Epithelial cell of proximal tubule (primary cell): ENCODE measurements at regions not wholly inside any gene's neighbourhood (a gene's known extent, or its start where the extent isn't known, plus 50 kb on each side); places are given as distances from the start of the nearest gene placed in this dataset.

Source experiments
- DNase-seq: peaks from one replicate; pipeline ENCODE4 v3.0.0-alpha.2; 2011; ENCODE audit warnings: low read depth
- H3K4me3 ChIP-seq: 2 replicates; pipeline ENCODE4 v1.5.1; 2011; ENCODE audit warnings: low read depth, mild to moderate bottlenecking, low read length
- CTCF ChIP-seq: conservative IDR thresholded peaks from 2 replicates; pipeline ENCODE4 v1.5.1; 2012; ENCODE audit warnings: low read depth, mild to moderate bottlenecking, low read length

- no peak for TF ChIP-seq CTCF
- no peak overlapping the region for H3K4me3 ChIP-seq
- no peak for DNase-seq
These were observed 349.5 kb downstream of the IRS1 start for GRCh38 chr2:226450141-226450540.

- H3K4me3 ChIP-seq = no peak overlapping the region
- no peak for TF ChIP-seq CTCF
- DNase-seq = no peak
These were observed 352.0 kb downstream of the IRS1 start for GRCh38 chr2:226447338-226448300.

GRCh38 chr2:226446406-226447001 is 353.1 kb downstream of the IRS1 start:
- no peak overlapping the region for H3K4me3 ChIP-seq
- TF ChIP-seq CTCF = no peak
- no peak for DNase-seq

- TF ChIP-seq CTCF = no peak
- H3K4me3 ChIP-seq = no peak overlapping the region
- DNase-seq = no peak
These were observed 354.3 kb downstream of the IRS1 start for GRCh38 chr2:226445216-226445861.

GRCh38 chr2:226443112-226443511 is 356.5 kb downstream of the IRS1 start:
- no peak overlapping the region for H3K4me3 ChIP-seq
- TF ChIP-seq CTCF = no peak
- DNase-seq = no peak

- no peak for TF ChIP-seq CTCF
- H3K4me3 ChIP-seq = no peak overlapping the region
- DNase-seq = no peak
These were observed 359.3 kb downstream of the IRS1 start for GRCh38 chr2:226440127-226440918.
